Smooth muscle cell (in vitro differentiated cells): ENCODE measurements at regions not wholly inside any gene's neighbourhood (a gene's known extent, or its start where the extent isn't known, plus 50 kb on each side); places are given as distances from the start of the nearest gene placed in this dataset.

Experiments used
- DNase-seq: peaks from one replicate; lab custom pipeline; 2025; ENCODE audit not compliant: unreplicated experiment; lab: John Stamatoyannopoulos, UW
- H2AFZ ChIP-seq: fragments of 200-600 bp; sonication (generic); 2 replicates; pipeline ENCODE4 v1.6.0; 2016; ENCODE audit warnings: antibody characterized with exemption, low read depth, mild to moderate bottlenecking
- H3F3A ChIP-seq: fragments of 200-600 bp; sonication (generic); 2 replicates; pipeline ENCODE4 v1.6.0; 2017; ENCODE audit warnings: antibody characterized with exemption, low read depth
- H3K27ac ChIP-seq: fragments of 200-600 bp; sonication (generic); 2 replicates; pipeline ENCODE4 v1.5.1; 2016; ENCODE audit warnings: low read depth, mild to moderate bottlenecking
- H3K27me3 ChIP-seq: fragments of 200-600 bp; sonication (generic); 2 replicates; pipeline ENCODE4 v1.6.1; 2016; ENCODE audit warnings: low read depth, mild to moderate bottlenecking
- H3K36me3 ChIP-seq: fragments of 200-600 bp; sonication (generic); 2 replicates; pipeline ENCODE4 v1.5.1; 2016; ENCODE audit warnings: low read depth
- H3K4me1 ChIP-seq: fragments of 200-600 bp; sonication (generic); 2 replicates; pipeline ENCODE4 v1.5.1; 2016; ENCODE audit warnings: low read depth
- H3K4me2 ChIP-seq: fragments of 200-600 bp; sonication (generic); 2 replicates; pipeline ENCODE4 v1.6.0; 2016; ENCODE audit warnings: mild to moderate bottlenecking
- H3K4me3 ChIP-seq: fragments of 200-600 bp; sonication (generic); 2 replicates; pipeline ENCODE4 v1.5.1; 2016; ENCODE audit warnings: mild to moderate bottlenecking
- H3K79me2 ChIP-seq: fragments of 200-600 bp; sonication (generic); 2 replicates; pipeline ENCODE4 v1.6.0; 2016; ENCODE audit warnings: low read depth, mild to moderate bottlenecking
- H3K9ac ChIP-seq: fragments of 200-600 bp; sonication (generic); 2 replicates; pipeline ENCODE4 v1.6.0; 2016; ENCODE audit warnings: low read depth
- H3K9me3 ChIP-seq: fragments of 200-600 bp; sonication (generic); replicated peaks from 2 replicates; pipeline ENCODE4 v1.5.1; 2016; ENCODE audit warnings: low read depth
- H4K20me1 ChIP-seq: fragments of 200-600 bp; sonication (generic); 2 replicates; pipeline ENCODE4 v1.6.0; 2016; ENCODE audit warnings: low read depth
- CTCF ChIP-seq: fragments of 200-600 bp; sonication (generic); IDR thresholded peaks from 2 replicates; pipeline ENCODE4 v1.5.1; 2017; ENCODE audit warnings: borderline replicate concordance, mild to moderate bottlenecking, antibody characterized with exemption; ENCODE audit not compliant: insufficient read depth, poor library complexity, severe bottlenecking
- WGBS: methylation state at CpG from one replicate; pipeline ENCODE4 v1.1.7; 2016; ENCODE audit warnings: low lambda C conversion rate; 5-methylcytosine and 5-hydroxymethylcytosine counted together

DNA sequence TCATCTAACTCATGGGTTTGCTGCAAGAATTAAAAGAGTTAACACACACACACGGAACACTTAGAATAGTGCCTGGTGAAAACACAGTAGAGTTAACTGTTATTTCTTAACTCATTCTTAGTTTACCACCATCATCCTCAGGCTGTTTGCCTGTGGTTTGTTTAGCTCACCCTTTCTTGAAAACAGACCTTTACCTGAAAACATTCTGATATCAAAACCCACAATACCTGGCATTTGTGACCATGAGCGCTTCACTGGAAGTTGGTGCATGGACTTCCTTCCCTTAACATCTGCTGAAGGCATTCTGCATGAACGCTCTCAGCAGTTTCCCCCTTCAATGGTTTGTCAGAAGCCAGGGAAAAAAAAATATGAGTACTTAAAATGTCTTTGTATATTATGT lies 256.0 kb downstream of the ETS1 start:
- H2AFZ ChIP-seq = no peak overlapping the region
- no peaks in the 10 kb centered on the region for H3K27me3 ChIP-seq
- H3K79me2 ChIP-seq = no peaks in the 10 kb centered on the region
- no peak overlapping the region for H3K4me2 ChIP-seq
- H3K27ac ChIP-seq = no peak overlapping the region
- no peaks in the 10 kb centered on the region for H4K20me1 ChIP-seq
- 84% methylated on average over 3 of the region's 3 CpGs for WGBS
- no peaks in the 10 kb centered on the region for H3K9me3 ChIP-seq
- no peak for DNase-seq
- TF ChIP-seq CTCF = no peak
- no peak overlapping the region for H3K9ac ChIP-seq
- no peaks in the 10 kb centered on the region for H3F3A ChIP-seq
- no peak overlapping the region for H3K4me3 ChIP-seq
- H3K36me3 ChIP-seq = no peaks in the 10 kb centered on the region
- no peaks in the 10 kb centered on the region for H3K4me1 ChIP-seq

DNA sequence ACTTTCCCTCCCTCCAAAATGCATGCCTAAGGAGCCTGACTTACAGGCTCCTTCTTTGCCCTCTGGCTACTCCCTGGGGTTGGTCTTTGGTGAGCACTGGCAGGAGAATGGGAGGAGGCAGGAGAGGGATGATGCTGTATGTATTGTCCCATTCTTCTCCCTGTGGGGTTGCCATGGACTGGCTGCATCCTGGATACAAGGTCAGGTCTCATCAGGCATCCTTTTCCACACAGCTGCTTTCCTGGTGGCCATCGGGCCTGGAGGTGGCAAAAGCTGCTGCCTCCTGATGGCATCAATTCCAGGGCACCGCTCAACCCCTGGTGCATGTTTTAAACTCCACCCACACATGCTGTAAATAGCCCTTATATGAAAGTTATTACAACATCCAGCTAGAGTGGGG lies 257.2 kb downstream of the ETS1 start:
- H3K27ac ChIP-seq = no peak overlapping the region
- whole genome bisulfite sequencing = 92% methylated on average over 2 of the region's 2 CpGs
- no peak for DNase-seq
- no peak overlapping the region for H3K4me3 ChIP-seq
- H3K9ac ChIP-seq = no peak overlapping the region
- no peaks in the 10 kb centered on the region for H4K20me1 ChIP-seq
- no peaks in the 10 kb centered on the region for H3K9me3 ChIP-seq
- H3F3A ChIP-seq = no peaks in the 10 kb centered on the region
- H3K79me2 ChIP-seq = no peaks in the 10 kb centered on the region
- no peak overlapping the region for H3K4me2 ChIP-seq
- no peaks in the 10 kb centered on the region for H3K27me3 ChIP-seq
- TF ChIP-seq CTCF = no peak
- H3K4me1 ChIP-seq = no peaks in the 10 kb centered on the region
- H3K36me3 ChIP-seq = no peaks in the 10 kb centered on the region
- no peak overlapping the region for H2AFZ ChIP-seq

DNA sequence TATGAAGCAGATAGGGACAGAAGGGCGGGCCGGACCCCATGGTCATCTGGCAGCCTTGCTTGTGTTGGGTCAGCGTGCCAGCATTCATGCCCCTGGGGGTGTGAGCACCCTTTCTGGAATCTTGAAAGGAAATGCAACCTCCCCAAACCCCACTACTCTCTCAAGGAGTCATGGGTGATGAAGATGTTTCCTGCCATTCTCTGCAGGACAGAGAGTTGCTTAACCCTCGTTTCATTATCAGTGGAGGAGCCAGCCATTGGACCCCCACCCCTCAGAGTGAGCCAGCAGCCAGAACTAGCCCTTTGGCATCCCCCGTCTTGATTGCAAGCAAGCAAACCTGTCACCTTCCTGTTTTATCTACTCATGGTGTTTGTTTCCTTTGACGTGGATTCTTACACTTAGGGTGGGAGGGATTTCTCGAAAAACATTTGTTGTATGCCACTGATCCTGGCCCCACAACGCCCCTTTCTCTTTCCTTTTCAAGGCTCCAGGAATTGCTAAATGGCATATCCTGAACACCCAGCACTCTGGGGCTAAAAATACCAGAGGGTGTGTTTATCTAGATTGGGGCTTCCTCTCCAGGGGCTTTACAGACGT lies 258.3 kb downstream of the ETS1 start:
- WGBS = 64% methylated on average over 9 of the region's 9 CpGs
- Histone ChIP-seq H3K4me3 (no peak overlapping the region), H3K36me3 (no peaks in the 10 kb centered on the region), H2AFZ (no peak overlapping the region), H3K9ac (no peak overlapping the region), H3K27me3 (no peaks in the 10 kb centered on the region), H3K79me2 (no peaks in the 10 kb centered on the region), H3K27ac (no peak overlapping the region), H3F3A (no peaks in the 10 kb centered on the region), H3K4me1 (no peaks in the 10 kb centered on the region), H3K9me3 (no peaks in the 10 kb centered on the region), H3K4me2 (no peak overlapping the region), H4K20me1 (no peaks in the 10 kb centered on the region)
- DNase-seq = no peak
- no peak for TF ChIP-seq CTCF

DNA sequence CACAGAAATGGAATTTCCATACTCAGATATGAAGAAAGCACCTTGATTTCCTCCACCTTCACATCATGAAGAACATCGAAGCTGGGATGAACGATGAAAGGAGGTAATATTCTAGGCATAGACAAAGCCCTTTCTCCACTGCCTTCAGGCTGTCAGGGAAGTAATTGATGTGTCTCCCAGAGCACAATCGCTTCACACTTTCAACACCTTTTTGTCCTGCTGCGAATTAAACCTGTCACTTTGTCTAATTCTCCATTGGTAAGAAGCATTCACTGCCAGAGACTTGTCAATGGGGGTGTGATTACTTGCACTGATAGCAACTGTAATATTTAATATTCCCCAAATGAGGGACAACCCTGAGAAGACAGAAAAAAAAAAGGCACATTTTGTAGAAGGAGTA lies 260.1 kb downstream of the ETS1 start:
- Histone ChIP-seq H4K20me1 (no peaks in the 10 kb centered on the region), H3K4me2 (no peak overlapping the region), H3K79me2 (no peaks in the 10 kb centered on the region), H3K9ac (no peak overlapping the region), H3F3A (no peaks in the 10 kb centered on the region), H3K27ac (no peak overlapping the region), H3K27me3 (no peaks in the 10 kb centered on the region), H3K4me1 (no peaks in the 10 kb centered on the region), H3K4me3 (no peak overlapping the region), H3K36me3 (no peaks in the 10 kb centered on the region), H3K9me3 (no peaks in the 10 kb centered on the region), H2AFZ (no peak overlapping the region)
- DNase-seq = no peak
- 93% methylated on average over 4 of the region's 4 CpGs for WGBS
- TF ChIP-seq CTCF = no peak
